ENCODE measurements at regions not wholly inside any gene's neighbourhood (a gene's known extent, or its start where the extent isn't known, plus 50 kb on each side); places are given as distances from the start of the nearest gene placed in this dataset.

DNA sequence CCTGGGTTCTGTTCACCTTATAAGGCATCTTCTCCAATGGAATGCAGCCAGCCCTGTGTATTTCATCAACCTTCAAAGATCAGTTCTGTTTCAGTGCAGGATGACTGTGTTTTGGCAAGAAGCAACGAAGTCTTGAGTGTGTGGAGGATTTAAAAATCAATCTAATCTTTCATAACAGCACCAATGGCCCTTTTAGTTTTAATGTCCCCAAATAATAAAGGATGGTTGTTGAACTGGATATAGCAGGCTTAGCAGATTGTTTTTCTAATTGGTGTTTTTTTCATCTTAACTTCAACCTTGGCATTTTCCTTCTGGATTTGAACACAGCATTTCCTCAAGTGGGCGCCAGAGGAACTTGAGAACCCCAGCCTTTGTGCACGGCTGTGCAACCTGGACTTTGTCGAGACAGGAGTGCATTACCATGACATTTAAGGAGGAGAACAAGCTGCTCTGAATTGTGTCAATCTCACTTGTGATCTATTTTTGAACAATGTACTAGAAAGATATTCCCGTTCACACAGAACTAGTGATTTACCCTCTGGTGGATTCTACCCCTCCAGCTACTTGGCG lies 313.3 kb upstream of the AKR1E2 start:
- WGBS (ENCODE audit: extremely low coverage, insufficient read length, low lambda C conversion rate): no CpG with 5 or more reads among the region's 6 CpGs

More for the DNA sequence above, 313.3 kb upstream of the AKR1E2 start:
- no peak overlapping the region for H3K23ac ChIP-seq (ENCODE audit: insufficient read length, low read depth, low read length)
- H3K27me3 Mint-ChIP-seq (ENCODE audit: low read depth): no peaks in the 10 kb centered on the region; the same call in 1 of the 2 replicates
- H3K56ac ChIP-seq (ENCODE audit: insufficient read length, low read depth, low read length): no peak overlapping the region
- no peak overlapping the region for H3K27ac Mint-ChIP-seq
- TF ChIP-seq, protein P1, sequence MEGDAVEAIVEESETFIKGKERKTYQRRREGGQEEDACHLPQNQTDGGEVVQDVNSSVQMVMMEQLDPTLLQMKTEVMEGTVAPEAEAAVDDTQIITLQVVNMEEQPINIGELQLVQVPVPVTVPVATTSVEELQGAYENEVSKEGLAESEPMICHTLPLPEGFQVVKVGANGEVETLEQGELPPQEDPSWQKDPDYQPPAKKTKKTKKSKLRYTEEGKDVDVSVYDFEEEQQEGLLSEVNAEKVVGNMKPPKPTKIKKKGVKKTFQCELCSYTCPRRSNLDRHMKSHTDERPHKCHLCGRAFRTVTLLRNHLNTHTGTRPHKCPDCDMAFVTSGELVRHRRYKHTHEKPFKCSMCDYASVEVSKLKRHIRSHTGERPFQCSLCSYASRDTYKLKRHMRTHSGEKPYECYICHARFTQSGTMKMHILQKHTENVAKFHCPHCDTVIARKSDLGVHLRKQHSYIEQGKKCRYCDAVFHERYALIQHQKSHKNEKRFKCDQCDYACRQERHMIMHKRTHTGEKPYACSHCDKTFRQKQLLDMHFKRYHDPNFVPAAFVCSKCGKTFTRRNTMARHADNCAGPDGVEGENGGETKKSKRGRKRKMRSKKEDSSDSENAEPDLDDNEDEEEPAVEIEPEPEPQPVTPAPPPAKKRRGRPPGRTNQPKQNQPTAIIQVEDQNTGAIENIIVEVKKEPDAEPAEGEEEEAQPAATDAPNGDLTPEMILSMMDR (conservative IDR thresholded peaks at IDR 0.05): peak; percentile 59
- H3K14ac ChIP-seq (ENCODE audit: insufficient read depth, low read length): no peak overlapping the region
- H3K4me1 ChIP-seq (ENCODE audit: insufficient read depth, low read length): no peaks in the 10 kb centered on the region
- H3K79me1 ChIP-seq (ENCODE audit: insufficient read depth, low read depth, low read length, poor library complexity, severe bottlenecking): no peaks in the 10 kb centered on the region
- H3K4ac ChIP-seq (ENCODE audit: low read depth, low read length): no peak overlapping the region
- no peaks in the 10 kb centered on the region; a peak in 1 of 7 replicates for H3K36me3 Mint-ChIP-seq (ENCODE audit: insufficient read depth in 1 of 3, low read depth in 3 of 3)
- H4K91ac ChIP-seq (ENCODE audit: insufficient read length, low read depth, low read length): no peak overlapping the region
- H3K4me2 ChIP-seq (ENCODE audit: insufficient read depth, insufficient read length, low read length): no peak overlapping the region
- H2BK12ac ChIP-seq (ENCODE audit: insufficient read length, low read depth, low read length): no peak overlapping the region
- H3K4me1 Mint-ChIP-seq: 0 out of 4 replicates have a peak, but pooled peaks cover 0 to 4% of the 10 kb centered on the region in 2 experiments
- no peak overlapping the region for H2AK5ac ChIP-seq (ENCODE audit: insufficient read length, low read length)
- peak; percentile 36 for DNase-seq
- H4K20me1 ChIP-seq (ENCODE audit: control insufficient read depth, insufficient read depth, insufficient read length): no peaks in the 10 kb centered on the region
- no peak overlapping the region for H2BK15ac ChIP-seq (ENCODE audit: low read depth, low read length)
- no peak overlapping the region for H2BK20ac ChIP-seq (ENCODE audit: low read depth, low read length, poor library complexity, severe bottlenecking)
- H3K9ac ChIP-seq (ENCODE audit: extremely low read depth, insufficient read length, low read length): no peak overlapping the region
- H2BK120ac ChIP-seq (ENCODE audit: low read depth, low read length, poor library complexity, severe bottlenecking): no peak overlapping the region
- H3T11ph ChIP-seq (ENCODE audit: low read length): no peak overlapping the region
- no peak overlapping the region for H2AFZ ChIP-seq (ENCODE audit: low read length)
- no peak overlapping the region for H3K4me3 Mint-ChIP-seq
- no peaks in the 10 kb centered on the region for H3K9me3 Mint-ChIP-seq
- no peaks in the 10 kb centered on the region for H3K27me3 ChIP-seq (ENCODE audit: insufficient read depth, low read length)
- no peak overlapping the region for H4K5ac ChIP-seq (ENCODE audit: insufficient read length, low read depth, low read length)
- no peaks in the 10 kb centered on the region for H3K79me2 ChIP-seq (ENCODE audit: insufficient read depth, low read length)
- H3K18ac ChIP-seq (ENCODE audit: insufficient read length, low read depth, low read length): no peak overlapping the region
- H2BK5ac ChIP-seq (ENCODE audit: insufficient read length, low read length): no peak overlapping the region
- H3K27ac ChIP-seq (ENCODE audit: insufficient read length, low read depth, low read length): no peak overlapping the region
- H3K9me3 ChIP-seq (ENCODE audit: control insufficient read depth, low read depth, low read length): no peaks in the 10 kb centered on the region
- H4K8ac ChIP-seq (replicated peaks; ENCODE audit: insufficient read length, low read depth, low read length): no peak overlapping the region
- no peaks in the 10 kb centered on the region for H3K23me2 ChIP-seq (ENCODE audit: insufficient read length, low read depth, low read length, poor library complexity, severe bottlenecking)
